Superior temporal gyrus (tissue), 1 donor: ENCODE measurements at regions not wholly inside any gene's neighbourhood (a gene's known extent, or its start where the extent isn't known, plus 50 kb on each side); places are given as distances from the start of the nearest gene placed in this dataset.

Experiments
- DNase-seq: peaks from one replicate; pipeline ENCODE4 v3.0.0-alpha.2; 2016; ENCODE audit errors: extremely low spot score

DNA sequence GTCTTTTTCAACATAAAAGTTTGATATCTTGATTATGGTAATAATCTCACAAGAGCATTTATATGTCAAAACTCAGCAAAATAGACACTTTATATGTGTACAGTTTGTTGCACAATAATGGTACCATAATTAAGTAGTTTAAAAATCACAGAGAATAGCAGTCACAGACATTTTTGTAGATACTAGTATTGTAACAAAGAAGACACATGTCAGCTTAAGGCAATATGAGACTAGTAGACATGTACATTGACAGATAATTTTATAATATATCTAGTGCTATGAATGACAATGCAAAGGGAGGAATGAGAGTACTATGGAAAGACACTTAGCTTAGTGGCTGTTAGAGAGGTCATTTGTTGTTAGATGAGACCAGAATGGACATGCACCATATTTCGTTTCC is 1490.6 kb upstream of the CDH6 start:
- no peak for DNase-seq

- no peak for DNase-seq
Observed at GRCh38 chr5:29701600-29701999, 1491.9 kb upstream of the CDH6 start.

GRCh38 chr5:29697785-29698414 is 1495.6 kb upstream of the CDH6 start:
- peak; percentile 21 for DNase-seq

DNA sequence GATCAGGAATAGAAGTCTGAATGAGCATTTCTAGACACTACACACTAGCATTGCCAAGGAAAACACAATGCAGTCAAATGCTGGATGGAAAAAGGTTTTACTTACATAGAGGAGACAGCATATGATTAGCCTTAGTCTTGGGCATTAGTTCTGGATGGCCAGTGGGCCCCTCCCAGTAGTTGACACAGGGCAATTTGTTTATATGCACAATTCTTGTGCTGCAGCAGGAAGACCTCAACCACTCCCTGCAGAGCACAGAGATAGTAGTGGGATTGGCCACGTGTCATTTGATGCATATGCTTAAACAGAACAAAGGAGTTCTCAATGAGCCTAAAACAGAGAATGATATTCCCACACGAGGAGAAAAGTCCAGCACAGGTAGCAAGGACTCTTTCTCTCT is 1496.2 kb upstream of the CDH6 start:
- DNase-seq, result no peak

- DNase-seq, result no peak
Observed at GRCh38 chr5:29672678-29673077, 1520.8 kb upstream of the CDH6 start.

GRCh38 chr5:29662876-29663275 is 1530.6 kb upstream of the CDH6 start:
- no peak for DNase-seq

- no peak for DNase-seq
Observed at GRCh38 chr5:29654954-29655353, 1538.5 kb upstream of the CDH6 start.

DNA sequence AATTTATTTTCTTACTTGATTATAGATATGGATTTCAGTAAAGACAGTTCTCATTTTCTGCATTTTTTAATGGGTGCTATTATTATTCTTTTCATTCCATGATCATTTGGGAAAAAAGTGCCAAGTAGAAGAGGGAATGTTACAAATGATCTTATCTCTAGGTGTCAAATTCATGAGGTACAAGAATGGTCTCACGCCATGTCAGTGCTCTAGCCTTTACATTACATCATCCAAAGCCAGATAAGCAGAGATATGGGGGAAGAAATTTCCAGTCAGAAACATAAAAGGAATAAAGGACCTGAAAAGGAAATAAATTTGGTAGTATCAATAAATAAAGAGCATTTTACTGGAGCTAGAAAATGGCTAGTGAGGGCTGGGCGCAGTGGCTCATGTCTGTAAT is 1544.2 kb upstream of the CDH6 start:
- DNase-seq, result no peak

- DNase-seq, result no peak
Observed at GRCh38 chr5:29642601-29643000, 1550.9 kb upstream of the CDH6 start.

- no peak for DNase-seq
Observed at GRCh38 chr5:29614206-29614605, 1579.3 kb upstream of the CDH6 start.

- DNase-seq, result no peak
Observed at GRCh38 chr5:29588236-29588635, 1605.2 kb upstream of the CDH6 start.

DNA sequence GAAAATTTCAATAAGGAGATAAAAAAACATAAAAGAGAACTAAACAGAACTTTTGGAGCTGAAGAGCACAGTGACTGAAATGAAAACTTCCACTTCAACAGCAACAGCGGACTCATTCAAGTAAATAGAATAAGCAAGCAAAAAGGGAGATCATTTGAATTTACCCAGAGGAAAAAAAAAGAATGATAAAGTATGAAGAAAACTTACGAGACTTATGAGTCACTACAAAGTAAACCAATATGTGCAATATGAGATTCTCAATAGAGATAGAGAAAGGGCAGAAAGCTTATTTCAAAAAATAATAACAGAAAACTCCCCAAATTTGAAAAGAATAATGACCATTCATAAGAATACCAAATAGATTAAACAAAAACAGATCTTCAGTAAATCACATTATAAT is 1605.7 kb upstream of the CDH6 start:
- no peak for DNase-seq

GRCh38 chr5:29568028-29568427 is 1625.5 kb upstream of the CDH6 start:
- no peak for DNase-seq

- DNase-seq, result no peak
Observed at GRCh38 chr5:29561564-29561963, 1631.9 kb upstream of the CDH6 start.

GRCh38 chr5:29550523-29550922 is 1643.0 kb upstream of the CDH6 start:
- DNase-seq, result no peak

DNA sequence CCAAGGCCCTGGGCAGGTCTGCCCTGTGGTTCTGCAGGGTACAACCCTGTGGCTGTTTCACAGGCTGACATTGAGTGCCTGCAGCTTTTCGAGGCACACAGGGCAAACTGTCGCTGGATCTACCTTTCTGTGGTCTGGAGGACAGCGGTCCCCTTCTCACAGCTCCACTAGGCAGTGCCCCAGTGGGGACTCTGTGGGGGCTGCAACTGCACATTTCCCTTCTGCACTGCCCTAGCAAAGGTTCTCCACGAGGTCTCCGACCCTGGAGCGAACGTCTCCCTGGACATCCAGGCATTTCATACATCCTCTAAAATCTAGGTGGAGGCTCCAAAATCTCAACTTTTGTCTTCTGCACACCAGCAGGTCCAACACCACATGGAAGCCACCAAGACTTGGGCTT is 1645.2 kb upstream of the CDH6 start:
- DNase-seq, result no peak

- DNase-seq, result no peak
Observed at GRCh38 chr5:29547236-29547865, 1646.1 kb upstream of the CDH6 start.

GRCh38 chr5:29543501-29543900 is 1650.0 kb upstream of the CDH6 start:
- DNase-seq, result no peak

DNA sequence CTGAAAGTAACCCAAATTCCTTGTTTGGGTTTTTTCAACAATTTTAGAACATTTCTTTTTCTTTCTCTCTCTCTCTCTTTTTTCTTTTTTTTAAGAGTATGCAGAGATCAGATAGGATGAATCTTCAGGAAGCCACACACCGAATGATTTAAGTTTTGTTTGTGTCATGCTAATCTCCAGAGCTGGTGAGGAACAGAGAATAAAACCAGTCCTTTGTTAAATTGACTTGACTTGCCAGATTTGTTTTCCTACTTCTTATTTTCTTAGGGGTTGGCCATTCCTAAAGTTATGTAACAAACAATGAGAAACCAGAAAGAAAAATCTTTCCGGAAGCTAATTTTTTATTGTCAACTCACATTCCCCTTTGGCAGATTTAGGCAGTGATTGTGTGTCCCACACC is 1669.3 kb upstream of the CDH6 start:
- DNase-seq, result no peak

DNA sequence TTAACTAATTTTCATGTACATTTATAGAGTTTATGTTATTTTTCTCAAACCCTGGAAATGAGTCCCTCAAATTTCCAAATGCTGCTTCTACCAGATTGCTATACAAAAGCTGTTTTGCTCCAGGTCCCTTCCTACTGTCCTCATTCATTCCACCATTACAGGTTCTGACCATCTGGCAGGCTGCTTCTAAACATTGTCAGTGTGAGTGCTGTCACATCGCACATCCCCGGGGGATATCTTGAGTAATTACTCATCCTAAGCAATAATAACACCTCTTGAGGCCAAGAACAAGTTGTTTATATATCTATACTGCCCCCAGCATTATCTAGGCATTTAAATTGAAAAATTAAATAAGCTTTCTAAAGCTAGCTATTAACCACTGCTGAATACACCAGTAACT is 1675.3 kb upstream of the CDH6 start:
- DNase-seq, result no peak

DNA sequence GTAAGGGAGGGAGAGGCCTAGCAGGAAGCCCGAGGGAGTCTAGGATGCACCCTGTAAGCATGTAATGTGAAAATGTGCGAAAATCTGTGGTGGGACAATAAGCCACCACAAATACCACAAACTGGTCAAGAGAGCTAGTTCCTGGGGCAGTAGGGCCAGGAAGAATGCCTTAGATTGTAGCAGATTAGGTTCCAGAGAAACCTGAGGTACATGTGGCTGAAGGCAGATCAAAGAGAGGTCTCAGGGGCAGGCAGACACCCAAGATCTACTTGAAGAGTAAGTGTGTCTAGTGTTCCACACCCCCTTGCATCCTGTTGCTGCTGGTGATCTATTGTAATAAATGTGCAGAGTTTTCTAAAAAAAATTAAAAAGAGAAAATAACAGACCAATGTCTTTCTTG is 1677.3 kb upstream of the CDH6 start:
- no peak for DNase-seq

DNA sequence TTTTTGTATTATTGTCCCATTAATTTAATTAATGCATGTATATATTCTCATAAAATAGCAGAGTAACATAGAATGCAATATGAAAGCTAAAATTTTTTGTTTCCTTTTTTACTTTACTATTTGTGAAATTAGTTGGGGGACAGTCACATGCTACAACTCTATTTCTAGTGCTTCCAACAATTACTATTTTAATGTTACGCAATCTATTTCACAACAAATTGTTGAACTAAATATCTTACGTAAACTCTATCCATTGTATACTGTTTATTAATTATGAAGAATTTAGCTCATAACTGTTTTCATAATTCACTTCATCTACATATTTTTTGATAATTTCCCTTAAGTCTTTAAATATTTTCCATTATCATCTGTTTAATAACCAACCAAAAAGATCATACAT is 1685.4 kb upstream of the CDH6 start:
- DNase-seq, result no peak

- DNase-seq, result no peak
Observed at GRCh38 chr5:29504411-29504810, 1689.1 kb upstream of the CDH6 start.

DNA sequence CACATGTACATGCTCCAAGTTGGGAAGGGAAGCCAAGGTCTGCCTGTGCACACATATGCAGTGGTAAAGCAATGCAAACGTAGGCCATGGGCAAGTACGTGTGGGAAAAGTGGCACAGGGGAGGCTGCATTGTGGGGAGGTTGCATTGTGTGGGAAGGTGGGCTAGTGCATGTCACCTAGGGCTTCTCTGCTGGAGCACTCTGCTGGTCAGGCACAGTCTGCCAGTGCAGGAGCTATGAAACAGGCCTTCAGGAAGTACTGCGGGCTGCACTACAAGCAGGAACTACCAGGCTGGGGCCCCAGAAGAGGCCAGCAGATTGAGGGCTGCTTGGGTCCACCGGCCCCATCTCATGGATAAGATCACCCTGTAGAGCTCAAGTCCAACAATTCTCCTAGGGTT is 1694.6 kb upstream of the CDH6 start:
- DNase-seq, result no peak
